Erythroblast (primary cell): ENCODE measurements at regions not wholly inside any gene's neighbourhood (a gene's known extent, or its start where the extent isn't known, plus 50 kb on each side); places are given as distances from the start of the nearest gene placed in this dataset.

Experiments
- GATA1 ChIP-seq: IDR thresholded peaks from 2 replicates; pipeline ENCODE4 v1.6.1; 2011; ENCODE audit warnings: low read depth, mild to moderate bottlenecking, control low read depth, low read length, moderate library complexity
- POLR2A ChIP-seq: IDR thresholded peaks from 2 replicates; pipeline ENCODE4 v1.6.1; 2011; ENCODE audit warnings: mild to moderate bottlenecking, low read length

GRCh38 chr3:127497166-127497565 lies 93.4 kb downstream of the TPRA1 start:
- TF ChIP-seq POLR2A (no peak), GATA1 (no peak)
